Panc1 (cell line): ENCODE measurements at regions not wholly inside any gene's neighbourhood (a gene's known extent, or its start where the extent isn't known, plus 50 kb on each side); places are given as distances from the start of the nearest gene placed in this dataset.

ENCODE experiments used
- ATAC-seq: fragments of 200-7000 bp; cut with Tn5 transposase; 2 replicates; pipeline ENCODE4 v1.9.1; 2020; ENCODE audit warnings: mild to moderate bottlenecking, moderate library complexity
- BruUV-seq: library from RNA; stranded (reverse); fragments of 400-500 nt; replicated peaks from 2 replicates; lab custom pipeline; 2021; lab: Mats Ljungman, UMichigan
- CTCF ChIA-PET: fragments of 300-600 bp; sonication (Branson Sonifier 250); formaldehyde crosslinking; loops from one replicate; lab custom pipeline; 2022; ENCODE audit warnings: antibody characterized with exemption; lab: Charles Lee
- POLR2A ChIA-PET: fragments of 300-600 bp; sonication (Branson Sonifier 250); formaldehyde crosslinking; loops from one replicate; lab custom pipeline; 2022; ENCODE audit warnings: antibody characterized with exemption; lab: Charles Lee
- DNase-seq: peaks from one replicate; pipeline ENCODE4 v3.0.0-alpha.2; 2010; ENCODE audit warnings: low read depth, low spot score
- H3K27ac ChIP-seq: 2 replicates; pipeline ENCODE4 v1.5.1; 2011; ENCODE audit warnings: mild to moderate bottlenecking, low read length, inconsistent platforms
- H3K27me3 ChIP-seq: fragments of 200-500 bp; sonication (Bioruptor generic); 2 replicates; pipeline ENCODE4 v1.6.0; 2014; ENCODE audit warnings: low read length, inconsistent platforms; ENCODE audit not compliant: control insufficient read depth, insufficient read depth
- H3K36me3 ChIP-seq: fragments of 200-500 bp; sonication (Bioruptor generic); 2 replicates; pipeline ENCODE4 v1.5.1; 2014; ENCODE audit warnings: inconsistent platforms, mild to moderate bottlenecking, low read length, moderate library complexity; ENCODE audit not compliant: control insufficient read depth, insufficient read depth
- H3K4me1 ChIP-seq: 2 replicates; pipeline ENCODE4 v1.5.1; 2011; ENCODE audit warnings: inconsistent platforms, mild to moderate bottlenecking, low read length, moderate library complexity; ENCODE audit not compliant: control insufficient read depth, insufficient read depth
- H3K4me3 ChIP-seq, 2 experiments: 2 replicates each; pipeline ENCODE4 v1.5.1; 2011 to 2012; ENCODE audit warnings: low read depth in 2 of 2, low read length in 2 of 2, mild to moderate bottlenecking in 2 of 2, inconsistent platforms in 1 of 2, moderate library complexity in 1 of 2
- H3K9me3 ChIP-seq: fragments of 200-500 bp; sonication (Bioruptor generic); 2 replicates; pipeline ENCODE4 v1.5.1; 2014; ENCODE audit warnings: low read depth, mild to moderate bottlenecking, inconsistent platforms, low read length, moderate library complexity; ENCODE audit not compliant: control insufficient read depth, insufficient read depth
- CTCF ChIP-seq: fragments of 450-650 bp; IDR thresholded peaks from 2 replicates; pipeline ENCODE4 v1.5.1; 2017; ENCODE audit warnings: mild to moderate bottlenecking
- POLR2AphosphoS5 ChIP-seq: IDR thresholded peaks from 2 replicates; pipeline ENCODE4 v1.6.1; 2012; ENCODE audit warnings: mild to moderate bottlenecking, low read depth, low read length, moderate library complexity
- SIN3A ChIP-seq: IDR thresholded peaks from 2 replicates; pipeline ENCODE4 v1.6.1; 2012; ENCODE audit warnings: low read depth, mild to moderate bottlenecking, low read length, moderate library complexity, borderline replicate concordance; ENCODE audit not compliant: insufficient read depth
- TCF7L2 ChIP-seq: IDR thresholded peaks from 2 replicates; pipeline ENCODE4 v1.6.1; 2011; ENCODE audit warnings: mild to moderate bottlenecking, low read depth, low read length, inconsistent platforms
- in situ Hi-C: cut with HindIII; loops from 2 replicates; pipeline ENCODE4 v1.10.0; 2016; ENCODE audit warnings: low sequenced_read_pairs, low pct_unique_long_range_greater_than_20kb
- intact Hi-C: fragments of 100-400 bp; cut with micrococcal nuclease; formaldehyde crosslinking; loops from one replicate; pipeline ENCODE4 v1.10.0; 2022; ENCODE audit not compliant: unreplicated experiment
- TF ChIP-seq, protein P1 (sequence below), 2 experiments: IDR thresholded peaks; 2 replicates each; pipeline ENCODE4 v1.6.1; 2011 to 2012; ENCODE audit warnings: low read depth in 2 of 2, control low read depth in 1 of 2, low read length in 1 of 2, mild to moderate bottlenecking in 1 of 2, moderate library complexity in 1 of 2; ENCODE audit not compliant: insufficient read depth in 1 of 2

DNA sequence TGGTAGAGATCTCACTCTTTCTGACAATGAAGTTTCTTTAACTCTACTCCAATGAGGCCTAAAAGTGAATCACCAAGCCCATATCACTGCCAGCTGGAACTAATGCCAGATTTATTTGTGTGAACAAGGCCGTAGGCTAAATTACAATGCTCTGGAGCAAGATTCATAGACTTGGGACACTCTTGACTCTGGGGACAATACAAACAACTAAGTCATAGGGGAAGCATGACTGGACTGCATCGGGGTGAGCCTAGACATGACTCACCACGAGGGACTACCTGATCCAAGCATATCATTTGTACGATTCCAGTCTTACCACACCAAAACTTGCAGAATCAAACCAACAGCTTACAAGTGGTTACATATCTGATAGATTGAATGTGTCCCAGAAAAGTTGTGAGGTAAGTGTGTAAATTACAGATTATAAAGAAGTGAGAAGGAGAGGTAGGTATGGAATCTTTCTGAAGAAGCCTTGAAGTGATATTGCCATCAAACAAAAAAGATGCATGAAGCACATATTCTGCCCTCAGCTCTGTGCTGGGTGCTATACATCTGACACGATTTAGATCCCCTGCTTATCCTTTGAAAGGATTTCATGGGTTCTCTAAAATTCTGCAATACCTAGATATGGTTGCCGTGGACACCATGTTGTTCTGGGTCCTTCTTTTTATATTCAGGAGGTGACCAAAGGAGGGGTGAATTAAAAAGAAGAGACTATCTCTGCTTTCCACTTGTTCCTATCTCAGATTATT lies 199.3 kb upstream of the PDE4D start:
- H3K27ac ChIP-seq = no peak overlapping the region
- no peaks in the 10 kb centered on the region for H3K27me3 ChIP-seq
- intact Hi-C loops = no loop called here
- no TSS peak for BruUV-seq
- TF ChIP-seq TCF7L2 (no peak), SIN3A (no peak)
- CTCF ChIA-PET = no interaction called here
- POLR2A ChIA-PET = no interaction called here
- in situ Hi-C loops = no loop called here
- no peaks in the 10 kb centered on the region for H3K4me1 ChIP-seq
- no peaks in the 10 kb centered on the region for H3K36me3 ChIP-seq
- no peaks in the 10 kb centered on the region for H3K9me3 ChIP-seq
- DNase-seq (no peak), ATAC-seq (no peak)
- H3K4me3 ChIP-seq = no peak overlapping the region

DNA sequence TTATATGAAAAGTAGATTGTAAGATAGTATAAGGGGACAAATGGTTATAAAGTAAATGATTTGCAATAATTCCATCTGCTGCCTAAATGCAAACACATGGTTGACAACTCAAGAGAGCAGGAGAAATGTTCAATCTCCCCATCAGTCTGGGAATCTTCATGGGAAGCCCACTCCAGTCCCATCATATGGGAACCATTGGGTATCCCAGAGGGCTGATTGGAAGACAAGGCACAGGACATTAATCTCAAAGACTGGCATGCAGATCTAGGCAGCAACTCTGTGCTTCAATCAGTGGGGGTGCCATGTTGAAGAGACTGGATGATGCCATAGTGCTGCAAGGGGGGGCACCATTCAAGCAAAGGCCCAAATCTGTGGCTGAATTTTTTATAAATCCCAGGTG lies 193.1 kb upstream of the PDE4D start:
- in situ Hi-C loops = no loop called here
- TF ChIP-seq POLR2AphosphoS5 = no peak
- TF ChIP-seq TCF7L2 = no peak
- no peak for TF ChIP-seq SIN3A
- TF ChIP-seq, protein P1, sequence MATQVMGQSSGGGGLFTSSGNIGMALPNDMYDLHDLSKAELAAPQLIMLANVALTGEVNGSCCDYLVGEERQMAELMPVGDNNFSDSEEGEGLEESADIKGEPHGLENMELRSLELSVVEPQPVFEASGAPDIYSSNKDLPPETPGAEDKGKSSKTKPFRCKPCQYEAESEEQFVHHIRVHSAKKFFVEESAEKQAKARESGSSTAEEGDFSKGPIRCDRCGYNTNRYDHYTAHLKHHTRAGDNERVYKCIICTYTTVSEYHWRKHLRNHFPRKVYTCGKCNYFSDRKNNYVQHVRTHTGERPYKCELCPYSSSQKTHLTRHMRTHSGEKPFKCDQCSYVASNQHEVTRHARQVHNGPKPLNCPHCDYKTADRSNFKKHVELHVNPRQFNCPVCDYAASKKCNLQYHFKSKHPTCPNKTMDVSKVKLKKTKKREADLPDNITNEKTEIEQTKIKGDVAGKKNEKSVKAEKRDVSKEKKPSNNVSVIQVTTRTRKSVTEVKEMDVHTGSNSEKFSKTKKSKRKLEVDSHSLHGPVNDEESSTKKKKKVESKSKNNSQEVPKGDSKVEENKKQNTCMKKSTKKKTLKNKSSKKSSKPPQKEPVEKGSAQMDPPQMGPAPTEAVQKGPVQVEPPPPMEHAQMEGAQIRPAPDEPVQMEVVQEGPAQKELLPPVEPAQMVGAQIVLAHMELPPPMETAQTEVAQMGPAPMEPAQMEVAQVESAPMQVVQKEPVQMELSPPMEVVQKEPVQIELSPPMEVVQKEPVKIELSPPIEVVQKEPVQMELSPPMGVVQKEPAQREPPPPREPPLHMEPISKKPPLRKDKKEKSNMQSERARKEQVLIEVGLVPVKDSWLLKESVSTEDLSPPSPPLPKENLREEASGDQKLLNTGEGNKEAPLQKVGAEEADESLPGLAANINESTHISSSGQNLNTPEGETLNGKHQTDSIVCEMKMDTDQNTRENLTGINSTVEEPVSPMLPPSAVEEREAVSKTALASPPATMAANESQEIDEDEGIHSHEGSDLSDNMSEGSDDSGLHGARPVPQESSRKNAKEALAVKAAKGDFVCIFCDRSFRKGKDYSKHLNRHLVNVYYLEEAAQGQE (IDR thresholded peaks at IDR 0.05; ENCODE audit: insufficient read depth in 1 of 2, low read depth in 2 of 2, low read length in 1 of 2) = no peak
- TF ChIP-seq CTCF = no peak
- ATAC-seq (no peak), DNase-seq (no peak)
- ChIA-PET POLR2A (no interaction called here), CTCF (no interaction called here)
- Histone ChIP-seq H3K27ac (no peak overlapping the region), H3K36me3 (no peaks in the 10 kb centered on the region), H3K4me3 (no peak overlapping the region), H3K27me3 (no peaks in the 10 kb centered on the region), H3K4me1 (no peaks in the 10 kb centered on the region), H3K9me3 (peaks cover 5% of the 10 kb centered on the region; the same call in 1 of the 2 replicates)
- no TSS peak for BruUV-seq
- intact Hi-C loops = no loop called here

DNA sequence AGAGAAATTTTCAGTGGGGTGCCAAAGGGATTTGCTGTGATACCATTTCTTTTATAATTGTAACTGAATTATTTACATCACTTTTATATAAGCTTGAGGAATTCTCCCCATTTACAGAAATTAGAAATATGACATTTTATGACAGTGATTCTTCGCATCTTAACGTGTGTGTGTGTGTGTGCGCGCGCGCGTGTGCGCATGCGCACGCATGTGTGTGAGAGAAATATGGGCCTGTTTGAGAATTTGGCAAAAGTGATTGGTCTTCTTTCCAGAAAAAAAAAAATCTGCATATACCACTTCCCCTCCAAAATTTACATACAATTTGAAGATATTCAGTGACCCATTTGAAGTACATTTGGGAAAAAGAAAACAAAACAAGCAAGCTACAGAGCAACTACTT lies 190.7 kb upstream of the PDE4D start:
- no peaks in the 10 kb centered on the region for H3K27me3 ChIP-seq
- intact Hi-C loops (no loop called here), in situ Hi-C loops (no loop called here)
- peaks cover 5% of the 10 kb centered on the region; the same call in 1 of the 2 replicates for H3K9me3 ChIP-seq
- H3K4me3 ChIP-seq = no peak overlapping the region
- ChIA-PET POLR2A (no interaction called here), CTCF (no interaction called here)
- no TSS peak for BruUV-seq
- no peak for ATAC-seq
- no peaks in the 10 kb centered on the region for H3K36me3 ChIP-seq
- TF ChIP-seq SIN3A (no peak), CTCF (no peak), POLR2AphosphoS5 (no peak), TCF7L2 (no peak)
- TF ChIP-seq, protein P1 (IDR thresholded peaks at IDR 0.05; ENCODE audit: insufficient read depth in 1 of 2, low read depth in 2 of 2, low read length in 1 of 2) = no peak
- H3K27ac ChIP-seq = no peak overlapping the region
- no peak for DNase-seq
- no peaks in the 10 kb centered on the region for H3K4me1 ChIP-seq
